ENCODE measurements at regions not wholly inside any gene's neighbourhood (a gene's known extent, or its start where the extent isn't known, plus 50 kb on each side); places are given as distances from the start of the nearest gene placed in this dataset.

- Histone ChIP-seq H3K9me3 (no peaks in the 10 kb centered on the region), H3K27me3 (no peaks in the 10 kb centered on the region), H3K27ac (no peak overlapping the region), H3K4me1 (no peaks in the 10 kb centered on the region), H3K36me3 (no peaks in the 10 kb centered on the region), H3K4me3 (no peak overlapping the region)
- no peak for TF ChIP-seq CTCF (IDR thresholded peaks at IDR 0.05)
- TF ChIP-seq POLR2A (IDR thresholded peaks at IDR 0.05) = no peak
- TF ChIP-seq POLR2AphosphoS5 (IDR thresholded peaks at IDR 0.05; ENCODE audit: insufficient read depth in 1 of 2, low read depth in 1 of 2) = no peak
- intact Hi-C loops (cut with DNase I) = no loop called here
- no peak for DNase-seq (ENCODE audit: extremely low spot score in 2 of 2)
These were observed 226.9 kb upstream of the B3GAT1 start for GRCh38 chr11:134638796-134639430.

- intact Hi-C loops (cut with DNase I) = no loop called here
- H3K4me1 ChIP-seq = no peaks in the 10 kb centered on the region
- H3K4me3 ChIP-seq = no peak overlapping the region
- no peaks in the 10 kb centered on the region for H3K9me3 ChIP-seq
- DNase-seq (ENCODE audit: extremely low spot score in 2 of 2) = no peak
- H3K36me3 ChIP-seq = no peaks in the 10 kb centered on the region
- no peak overlapping the region for H3K27ac ChIP-seq
- no peaks in the 10 kb centered on the region for H3K27me3 ChIP-seq
- TF ChIP-seq POLR2A (IDR thresholded peaks at IDR 0.05) (no peak), POLR2AphosphoS5 (IDR thresholded peaks at IDR 0.05; ENCODE audit: insufficient read depth in 1 of 2, low read depth in 1 of 2) (no peak), CTCF (IDR thresholded peaks at IDR 0.05) (no peak)
These were observed 225.3 kb upstream of the B3GAT1 start for GRCh38 chr11:134637091-134638015.

- intact Hi-C loops (cut with DNase I) = no loop called here
- DNase-seq (ENCODE audit: extremely low spot score in 2 of 2) = no peak
These were observed 224.0 kb upstream of the B3GAT1 start for GRCh38 chr11:134636071-134636470.

DNA sequence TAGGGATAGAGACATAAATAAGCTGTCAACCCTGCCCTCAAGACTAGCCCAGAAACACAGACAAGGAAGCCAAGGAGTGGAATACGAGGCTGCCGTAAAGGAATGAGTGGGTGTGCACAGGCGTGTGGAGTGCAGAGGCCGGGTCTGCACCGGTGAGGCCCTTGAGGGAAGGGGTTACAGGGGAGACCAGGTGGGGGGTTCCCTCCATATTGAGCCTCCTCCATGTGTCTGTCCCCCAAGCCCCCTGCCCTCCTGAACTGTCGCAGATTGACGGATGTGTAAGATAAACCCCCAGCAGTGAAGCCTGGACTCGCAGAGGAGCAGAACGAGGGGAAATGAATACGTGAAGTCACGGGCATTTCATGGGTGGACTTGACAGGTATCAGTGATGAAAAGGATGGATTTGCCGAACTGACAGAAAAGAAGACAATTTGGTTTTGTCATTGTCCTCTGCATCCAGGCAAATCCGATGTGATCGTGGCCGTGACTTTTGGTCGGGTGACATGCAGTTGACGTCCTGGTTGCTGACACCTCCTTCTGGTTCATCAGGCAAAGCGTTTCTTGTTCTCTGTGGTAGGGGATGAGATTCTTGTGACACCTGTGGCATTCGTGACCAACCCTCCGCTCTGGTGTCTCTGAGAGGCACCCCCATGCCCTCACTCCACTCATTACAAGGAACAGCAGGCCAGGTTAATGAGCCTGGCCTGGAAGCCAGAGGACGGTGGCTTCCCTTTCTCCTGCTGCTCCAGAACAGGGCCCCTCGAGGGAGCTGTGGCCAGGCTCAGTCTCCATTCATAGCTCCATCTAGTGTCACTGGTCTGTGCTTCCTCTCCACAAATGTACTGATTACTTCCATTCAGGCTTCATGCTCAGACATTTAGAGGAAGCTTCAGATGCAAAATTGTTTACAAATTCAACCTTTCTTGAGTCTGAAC is 223.1 kb upstream of the B3GAT1 start:
- Histone ChIP-seq H3K9me3 (no peaks in the 10 kb centered on the region), H3K36me3 (no peaks in the 10 kb centered on the region), H3K4me3 (no peak overlapping the region), H3K27ac (no peak overlapping the region), H3K27me3 (no peaks in the 10 kb centered on the region), H3K4me1 (no peaks in the 10 kb centered on the region)
- no peak for TF ChIP-seq POLR2AphosphoS5 (IDR thresholded peaks at IDR 0.05; ENCODE audit: insufficient read depth in 1 of 2, low read depth in 1 of 2)
- no peak for TF ChIP-seq CTCF (IDR thresholded peaks at IDR 0.05)
- intact Hi-C loops (cut with DNase I) = no loop called here
- DNase-seq (ENCODE audit: extremely low spot score in 2 of 2) = peak in 1 of 2 donors; percentile 81

More at GRCh38 chr11:134636071-134636470, 224.0 kb upstream of the B3GAT1 start:
- H3K4me3 ChIP-seq = no peak overlapping the region
- H3K4me1 ChIP-seq = no peaks in the 10 kb centered on the region
- no peak for TF ChIP-seq CTCF (IDR thresholded peaks at IDR 0.05)
- TF ChIP-seq POLR2A (IDR thresholded peaks at IDR 0.05) = no peak
- no peak for TF ChIP-seq POLR2AphosphoS5 (IDR thresholded peaks at IDR 0.05; ENCODE audit: insufficient read depth in 1 of 2, low read depth in 1 of 2)
- no peak overlapping the region for H3K27ac ChIP-seq
- no peaks in the 10 kb centered on the region for H3K36me3 ChIP-seq
- H3K27me3 ChIP-seq = no peaks in the 10 kb centered on the region
- H3K9me3 ChIP-seq = no peaks in the 10 kb centered on the region
